SKM-1 (cell line): ENCODE measurements at regions not wholly inside any gene's neighbourhood (a gene's known extent, or its start where the extent isn't known, plus 50 kb on each side); places are given as distances from the start of the nearest gene placed in this dataset.
"Not testable (repeated sequence)": the region's sequence is repeated elsewhere in the genome, so short reads cannot be mapped to it uniquely, and the experiment has no call there.

Experiments
- DNase-seq: peaks from one replicate; lab custom pipeline; 2025; ENCODE audit not compliant: unreplicated experiment; lab: John Stamatoyannopoulos, UW

DNA sequence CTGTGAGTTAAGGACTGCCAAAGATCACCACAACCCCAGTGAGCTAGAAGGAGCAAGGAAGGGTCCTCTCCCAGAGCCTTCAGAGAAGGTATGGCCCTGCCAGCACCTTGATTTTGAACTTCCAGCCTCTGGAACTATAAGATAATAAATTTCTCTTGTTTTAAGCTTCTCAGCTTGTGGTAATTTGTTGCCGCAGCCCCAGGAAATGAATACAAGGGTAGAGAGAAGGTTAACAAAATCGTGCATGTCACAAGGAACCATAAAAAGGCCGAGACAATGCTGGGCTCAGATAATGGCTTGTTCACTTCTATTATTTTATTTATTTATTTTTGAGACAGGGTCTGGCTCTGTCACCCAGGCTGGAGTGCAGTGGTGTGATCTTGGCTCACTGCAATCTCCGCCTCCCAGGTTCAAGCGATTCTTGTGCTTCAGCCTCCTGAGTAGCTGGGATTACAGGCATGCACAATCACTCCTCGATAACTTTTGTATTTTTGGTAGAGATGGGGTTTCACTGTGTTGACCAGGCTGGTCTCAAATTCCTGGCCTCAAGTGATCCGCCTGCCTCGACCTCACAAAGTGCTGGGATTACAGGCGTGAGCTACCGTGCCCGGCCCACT, 71.5 kb downstream of the WSB1 start:
- not testable (repeated sequence) for DNase-seq

DNA sequence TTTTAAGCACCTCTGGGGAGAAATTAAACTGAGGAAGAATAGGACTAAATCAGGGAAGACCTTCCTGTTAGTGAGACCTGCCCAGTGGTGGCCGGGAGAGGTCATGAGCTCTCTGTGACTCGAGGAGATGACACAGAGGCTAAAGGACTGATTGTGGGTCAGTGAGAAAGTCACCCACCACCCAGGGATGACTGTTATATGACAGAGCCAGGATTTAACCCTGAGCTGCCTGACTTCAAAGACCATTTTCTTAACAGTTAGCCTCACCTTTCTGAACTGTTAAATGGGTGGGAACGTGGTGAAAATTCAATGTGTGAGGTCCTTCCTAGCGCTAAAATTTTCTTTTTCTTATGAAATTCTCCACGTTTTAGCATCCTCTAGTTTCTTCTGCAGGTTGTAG, 72.5 kb downstream of the WSB1 start:
- DNase-seq = no peak

DNA sequence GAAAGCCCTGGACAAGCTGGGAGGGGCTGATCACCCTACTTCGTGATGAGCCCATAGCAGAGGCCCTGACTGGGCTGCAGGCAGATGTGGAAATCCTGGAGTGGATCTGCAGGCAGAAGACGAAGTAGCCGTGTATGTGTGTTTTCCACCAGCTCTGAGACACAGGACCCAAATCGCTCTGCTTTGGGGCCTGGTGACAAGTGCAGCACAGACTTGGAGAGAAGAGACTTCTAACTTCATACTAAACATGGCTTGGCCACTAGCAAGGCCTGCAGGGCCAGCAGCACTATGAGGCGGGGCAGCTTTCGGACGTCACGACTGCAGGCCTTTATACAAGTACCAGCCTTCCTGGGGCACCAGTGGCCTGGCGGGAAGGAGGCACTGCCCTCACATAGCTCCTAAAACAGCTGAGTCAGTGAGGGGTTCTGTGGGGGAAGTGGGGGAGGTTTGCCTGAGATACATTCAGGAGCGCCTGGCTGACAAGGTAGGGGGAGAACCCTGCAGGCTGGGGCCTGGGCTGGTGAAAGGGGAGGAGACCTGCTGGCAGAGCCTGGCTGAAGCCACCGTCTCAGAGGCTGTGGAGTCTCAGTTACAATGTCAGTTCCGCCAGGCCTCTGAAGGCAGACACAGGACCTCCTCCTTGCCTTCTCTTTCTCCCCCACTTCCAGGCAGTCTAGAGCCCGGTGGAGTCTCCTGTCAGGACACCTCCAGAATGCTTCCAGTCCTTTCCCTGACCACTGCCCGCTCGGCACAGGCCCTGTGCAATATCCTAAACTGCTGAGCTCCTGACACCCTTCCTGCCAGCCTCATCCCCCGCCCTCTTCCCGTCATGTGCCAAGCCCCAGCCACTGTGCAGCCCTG, 73.4 kb downstream of the WSB1 start:
- no peak for DNase-seq

DNA sequence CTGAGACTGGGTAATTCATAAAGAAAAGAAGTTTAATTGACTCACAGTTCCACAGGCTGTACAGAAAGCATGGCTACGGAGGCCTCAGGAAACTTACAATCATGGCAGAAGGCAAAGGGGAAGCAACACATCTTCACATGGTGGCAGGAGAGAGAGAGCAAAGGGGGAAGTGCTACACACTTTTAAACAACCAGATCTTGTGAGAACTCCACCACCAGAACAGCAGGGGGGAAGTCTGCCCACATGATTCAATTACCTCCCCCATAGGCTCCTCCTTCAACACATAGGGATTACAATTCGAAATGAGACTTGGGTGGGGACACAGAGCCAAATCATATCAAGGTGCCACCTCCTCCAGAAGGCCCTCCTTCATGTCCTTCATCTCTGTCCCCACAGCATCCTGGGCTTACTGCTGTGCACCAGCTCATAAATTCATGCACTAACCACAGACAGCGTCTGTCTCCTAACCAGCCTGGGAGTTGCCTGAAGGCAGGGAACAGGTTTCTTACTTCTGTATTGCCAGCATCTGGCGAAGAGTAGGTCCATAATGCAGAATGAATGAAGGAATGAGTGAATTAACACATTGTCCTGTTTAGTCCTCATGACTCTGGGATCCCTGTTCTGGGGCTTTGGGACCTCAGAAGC, 74.4 kb downstream of the WSB1 start:
- DNase-seq = no peak

DNA sequence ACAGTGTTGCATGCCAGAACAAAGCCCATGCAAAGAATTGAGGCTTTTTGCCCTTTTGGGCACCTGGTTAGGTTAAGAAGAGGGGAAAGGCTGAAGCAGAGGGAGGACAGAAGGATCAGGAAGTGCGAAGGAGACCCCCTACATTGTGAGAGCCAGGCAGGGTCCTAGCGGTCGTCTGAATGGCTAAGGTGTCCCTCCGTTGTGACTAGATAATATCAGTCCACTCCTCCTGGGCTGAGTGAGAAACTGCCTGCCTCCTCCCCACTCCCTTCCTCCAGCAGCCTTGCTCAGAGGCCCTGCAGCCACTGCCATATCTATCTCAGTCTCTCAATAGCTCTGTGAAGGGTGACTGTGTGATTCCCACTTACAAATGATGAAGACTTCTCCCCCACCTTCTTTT, 75.1 kb downstream of the WSB1 start:
- no peak for DNase-seq

DNA sequence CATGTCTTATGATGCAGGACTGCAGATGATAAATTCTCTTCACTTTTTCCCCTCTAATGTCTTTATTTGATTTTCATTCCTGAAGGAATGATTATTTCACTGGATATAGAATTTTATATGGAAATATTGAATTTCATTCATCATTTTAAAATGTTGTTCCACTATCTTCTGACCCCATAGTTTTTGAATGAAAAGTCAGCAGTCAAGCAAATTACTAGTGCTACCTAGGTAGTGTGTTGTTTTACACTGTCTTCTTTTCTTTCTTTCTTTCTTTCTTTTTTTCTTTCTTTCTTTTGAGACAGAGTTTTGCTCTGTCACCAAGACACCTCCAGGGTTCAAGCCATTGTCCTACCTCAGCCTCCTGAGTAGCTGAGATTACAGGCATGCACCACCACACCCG, 76.9 kb downstream of the WSB1 start:
- no peak for DNase-seq

DNA sequence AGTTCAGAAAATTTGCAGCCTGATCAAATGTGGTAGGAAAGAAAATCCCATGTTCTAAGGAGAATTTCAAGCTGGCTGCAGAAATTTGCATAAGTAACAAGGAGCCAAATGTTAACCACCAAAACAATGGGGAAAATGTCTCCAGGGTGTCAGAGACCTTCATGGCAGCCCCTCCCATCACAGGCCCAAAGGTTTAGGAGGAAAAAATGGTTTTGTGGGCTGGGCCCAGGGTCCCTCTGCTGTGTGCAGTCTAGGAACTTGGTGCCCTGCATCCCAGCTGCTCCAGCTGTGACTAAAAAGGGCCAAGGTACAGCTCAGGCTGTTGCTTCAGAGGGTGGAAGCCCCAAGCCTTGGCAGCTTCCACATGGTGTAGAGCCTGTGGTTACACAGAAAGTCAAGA, 79.8 kb downstream of the WSB1 start:
- not testable (repeated sequence) for DNase-seq

DNA sequence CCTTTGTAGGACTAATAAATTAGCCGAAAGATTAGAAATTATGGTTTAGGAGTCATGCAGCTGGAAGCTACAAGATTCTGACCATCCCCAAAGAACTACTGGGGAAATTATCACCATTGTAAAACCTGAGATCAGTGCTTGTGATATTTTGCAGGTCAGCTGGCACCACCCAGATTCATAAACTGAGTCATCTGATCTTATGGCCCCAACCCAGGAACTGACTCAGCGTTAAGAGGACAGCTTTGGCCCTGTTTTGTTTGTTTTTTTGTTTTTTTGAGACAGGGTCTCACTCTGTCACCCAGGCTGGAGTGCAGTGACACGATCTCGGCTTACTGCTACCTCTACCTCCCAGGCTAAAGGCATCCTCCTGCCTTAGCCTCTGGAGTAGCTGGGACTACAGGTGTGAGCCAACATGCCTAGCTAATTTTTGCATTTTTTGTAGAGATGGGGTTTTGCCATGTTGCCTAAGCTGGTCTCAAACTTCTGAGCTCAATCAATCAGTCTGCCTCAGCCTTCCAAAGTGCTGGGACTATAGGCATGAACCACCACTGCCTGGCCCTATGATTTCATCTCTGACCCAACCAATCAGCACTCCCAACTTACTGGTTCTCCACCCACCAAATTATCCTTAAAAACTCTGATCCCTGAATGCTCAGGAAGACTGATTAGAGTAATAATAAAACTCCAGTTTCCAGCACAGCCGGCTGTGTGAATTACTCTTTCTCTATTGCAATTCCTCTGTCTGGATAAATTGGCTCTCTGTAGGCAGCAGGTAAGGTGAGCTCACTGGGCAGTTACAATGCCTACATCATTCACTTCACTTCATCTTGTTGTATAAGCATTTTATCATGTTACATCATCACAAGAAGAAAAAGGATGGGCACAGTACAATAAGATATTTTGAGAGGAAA, 79.4 kb upstream of the KSR1 start:
- DNase-seq = no peak

DNA sequence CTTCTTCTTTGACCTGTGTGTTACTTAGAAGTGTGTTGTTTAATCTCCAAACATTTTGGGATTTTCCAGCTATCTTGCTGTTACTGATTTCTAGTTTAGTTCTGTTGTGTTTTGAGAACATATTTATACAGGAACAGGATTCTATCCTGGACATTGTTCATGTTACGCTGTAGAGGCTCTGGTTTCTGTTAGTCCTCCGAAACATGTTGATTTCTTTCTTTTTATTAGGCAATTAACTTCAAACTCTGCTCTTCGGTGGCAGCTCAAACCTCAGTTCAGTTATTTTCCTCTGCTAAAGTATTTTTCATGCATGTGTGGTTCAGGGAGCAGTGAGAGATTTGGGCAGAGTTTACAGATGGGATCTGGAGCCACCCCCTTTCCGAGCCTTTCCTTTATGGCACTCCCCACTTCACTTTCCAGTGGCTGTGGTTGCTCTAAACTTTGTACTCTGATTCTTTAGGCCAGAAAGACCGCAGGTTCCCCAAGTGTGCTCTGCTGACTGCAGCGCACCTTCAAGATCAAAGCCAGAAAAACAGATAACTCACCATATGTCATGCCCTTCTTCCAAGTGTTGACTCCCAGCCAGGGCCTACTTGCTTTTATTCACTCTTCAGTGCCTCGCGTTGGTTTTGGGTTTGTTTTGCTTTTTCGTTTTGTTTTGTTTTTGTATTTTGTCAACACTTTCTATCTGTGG, 77.6 kb upstream of the KSR1 start:
- no peak for DNase-seq

DNA sequence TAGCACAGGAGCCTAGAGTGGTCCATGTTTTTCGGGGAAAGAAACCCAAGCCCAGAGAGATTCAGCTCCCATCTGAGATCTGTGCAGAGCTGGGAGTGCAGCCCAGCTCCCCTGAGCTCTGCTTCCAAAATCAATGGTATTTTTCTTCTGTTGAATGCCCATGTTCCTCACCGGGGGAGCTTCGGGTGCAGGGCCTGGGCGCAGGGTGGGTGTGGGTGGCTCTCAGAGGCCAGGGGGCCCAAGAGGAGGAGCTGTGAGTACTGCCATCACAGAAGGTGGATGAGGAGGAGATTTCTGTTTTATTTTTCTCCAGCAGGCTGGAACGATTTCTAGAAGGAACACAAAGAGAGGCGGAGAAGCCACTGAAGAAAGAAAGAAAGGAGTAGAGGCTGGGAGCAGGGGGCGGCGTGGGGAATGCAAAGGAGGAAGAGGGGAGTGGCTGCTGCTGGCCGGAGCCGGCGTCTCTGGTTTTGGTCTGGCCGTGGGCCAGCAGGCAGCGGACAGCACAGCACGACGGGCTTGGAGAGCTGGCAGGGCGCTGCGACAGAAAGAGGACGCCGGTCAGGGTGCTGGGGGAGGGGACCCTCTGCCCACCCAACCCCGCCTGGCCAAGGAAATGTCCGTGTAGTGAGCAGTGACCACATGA, 76.2 kb upstream of the KSR1 start:
- DNase-seq = no peak

DNA sequence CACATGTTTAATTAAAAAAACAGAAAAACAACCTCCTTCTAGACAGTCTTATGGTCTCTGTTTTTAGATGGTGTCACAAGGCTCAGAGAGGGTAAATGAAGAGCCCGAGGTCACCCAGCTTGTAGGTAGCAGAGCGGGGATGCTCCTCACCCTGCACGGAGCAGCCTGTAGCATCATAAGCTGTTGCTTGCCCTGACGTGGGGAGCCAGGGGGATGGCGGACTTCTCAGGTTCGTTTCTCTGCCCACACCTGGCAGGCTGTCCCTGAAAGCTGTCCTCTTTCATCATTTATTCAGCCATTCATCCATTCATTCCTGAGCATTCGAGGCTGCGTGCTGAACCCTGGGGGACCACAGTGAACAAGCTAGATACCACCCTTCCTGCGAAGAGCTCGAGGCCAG, 75.7 kb upstream of the KSR1 start:
- no peak for DNase-seq

DNA sequence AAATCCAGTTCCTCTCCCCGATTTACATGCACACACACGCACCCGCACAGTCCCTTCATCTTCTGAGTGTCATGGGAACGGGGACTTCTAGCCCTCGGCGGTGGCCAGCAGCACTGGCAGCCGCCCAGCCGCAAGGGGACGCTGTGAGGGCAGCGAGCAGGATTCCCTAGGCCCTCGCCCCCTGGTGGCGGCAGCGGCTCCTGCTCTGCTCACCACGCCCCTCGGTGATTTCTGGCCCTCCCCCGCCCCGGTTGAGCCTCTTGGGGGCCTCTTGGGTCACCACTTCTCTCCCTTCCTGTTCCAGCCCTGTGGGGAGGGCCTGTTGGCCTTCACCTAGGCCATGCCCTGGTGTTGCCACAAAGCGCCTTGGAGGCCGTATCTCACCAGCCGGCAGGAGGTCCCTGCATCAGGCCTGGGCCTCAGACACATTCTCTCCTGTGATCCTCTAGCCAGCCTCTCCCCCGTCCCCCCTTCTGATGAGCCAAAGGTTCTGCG, 75.2 kb upstream of the KSR1 start:
- peak; percentile 78 for DNase-seq

DNA sequence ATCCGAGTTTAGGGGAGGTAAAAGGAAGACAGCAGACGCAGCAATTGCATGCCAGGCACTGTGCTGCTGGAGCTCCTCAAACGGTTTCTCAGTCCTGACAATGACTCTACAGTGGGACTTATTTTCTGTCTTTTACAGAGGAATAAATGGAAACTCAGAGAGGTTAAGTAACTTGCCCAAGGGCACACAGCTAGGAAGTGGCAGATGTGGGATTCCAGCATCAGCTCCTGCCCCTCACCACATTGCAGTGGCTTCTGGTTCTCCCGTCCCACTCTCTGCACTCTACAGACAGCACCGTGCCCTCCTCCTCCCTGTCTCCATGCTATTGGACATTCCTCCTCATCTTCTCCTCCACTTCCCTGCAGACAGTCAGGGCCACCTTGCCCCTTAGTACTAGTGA, 74.2 kb upstream of the KSR1 start:
- no peak for DNase-seq

DNA sequence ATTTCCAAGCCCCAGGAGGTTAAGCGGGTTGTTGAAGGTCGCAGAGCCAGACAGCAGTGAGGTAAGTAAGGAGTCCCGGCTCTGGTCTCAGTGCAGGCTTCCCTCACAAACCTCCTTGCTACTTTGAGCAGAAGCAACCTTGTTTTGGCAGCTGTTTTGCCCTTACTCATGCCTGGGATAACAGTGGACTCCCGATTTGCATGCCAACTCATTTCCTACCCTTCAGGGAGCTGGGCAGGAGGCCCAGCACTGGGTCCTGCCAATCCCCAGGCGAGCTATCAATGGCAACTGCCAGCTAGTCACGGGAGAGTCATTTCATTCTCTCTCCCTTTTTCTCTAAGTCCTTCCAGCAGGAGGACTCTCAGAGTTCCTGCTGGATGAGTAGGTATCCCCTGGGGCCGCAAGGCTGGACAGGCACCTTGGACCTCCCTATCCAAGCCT, 72.0 kb upstream of the KSR1 start:
- no peak for DNase-seq

DNA sequence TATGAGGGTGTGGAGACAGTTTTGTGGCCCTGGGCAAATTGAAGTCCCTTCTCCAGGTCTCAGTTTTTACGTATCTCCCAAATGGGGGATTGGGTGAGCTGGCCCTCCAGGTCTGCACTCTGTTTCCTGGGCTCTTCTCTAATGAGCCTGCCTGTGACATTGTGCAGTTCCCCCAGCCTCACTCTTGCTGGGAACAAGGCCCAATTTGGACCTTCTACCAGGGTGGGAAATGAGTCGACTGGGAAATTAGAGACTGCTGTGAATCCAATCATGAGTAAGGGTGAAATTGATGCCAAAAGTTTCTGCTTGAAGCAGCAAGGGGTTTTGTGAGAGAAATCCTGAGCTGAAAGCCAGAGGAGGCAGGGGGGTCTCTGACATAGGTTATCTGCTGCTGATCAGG, 71.5 kb upstream of the KSR1 start:
- no peak for DNase-seq

DNA sequence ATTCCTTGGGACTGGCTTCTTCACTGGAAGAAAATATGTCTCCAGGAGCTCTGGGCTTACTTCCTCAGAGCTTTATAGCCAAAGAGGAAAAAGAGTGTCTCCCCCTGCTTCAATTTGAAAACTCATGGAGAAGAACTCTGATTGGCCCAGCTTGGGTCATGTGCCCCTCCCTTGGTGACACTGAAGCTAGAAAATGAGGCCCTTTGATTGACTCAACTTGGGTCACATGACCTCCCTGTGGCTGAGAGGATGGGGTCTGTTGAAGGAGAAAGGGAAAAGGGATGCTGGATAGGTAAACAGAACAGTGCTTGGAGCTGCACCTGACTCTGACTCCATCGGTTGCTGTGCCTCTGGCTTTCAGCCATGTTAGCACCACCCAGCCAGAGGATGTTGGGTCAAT, 70.6 kb upstream of the KSR1 start:
- DNase-seq = no peak

DNA sequence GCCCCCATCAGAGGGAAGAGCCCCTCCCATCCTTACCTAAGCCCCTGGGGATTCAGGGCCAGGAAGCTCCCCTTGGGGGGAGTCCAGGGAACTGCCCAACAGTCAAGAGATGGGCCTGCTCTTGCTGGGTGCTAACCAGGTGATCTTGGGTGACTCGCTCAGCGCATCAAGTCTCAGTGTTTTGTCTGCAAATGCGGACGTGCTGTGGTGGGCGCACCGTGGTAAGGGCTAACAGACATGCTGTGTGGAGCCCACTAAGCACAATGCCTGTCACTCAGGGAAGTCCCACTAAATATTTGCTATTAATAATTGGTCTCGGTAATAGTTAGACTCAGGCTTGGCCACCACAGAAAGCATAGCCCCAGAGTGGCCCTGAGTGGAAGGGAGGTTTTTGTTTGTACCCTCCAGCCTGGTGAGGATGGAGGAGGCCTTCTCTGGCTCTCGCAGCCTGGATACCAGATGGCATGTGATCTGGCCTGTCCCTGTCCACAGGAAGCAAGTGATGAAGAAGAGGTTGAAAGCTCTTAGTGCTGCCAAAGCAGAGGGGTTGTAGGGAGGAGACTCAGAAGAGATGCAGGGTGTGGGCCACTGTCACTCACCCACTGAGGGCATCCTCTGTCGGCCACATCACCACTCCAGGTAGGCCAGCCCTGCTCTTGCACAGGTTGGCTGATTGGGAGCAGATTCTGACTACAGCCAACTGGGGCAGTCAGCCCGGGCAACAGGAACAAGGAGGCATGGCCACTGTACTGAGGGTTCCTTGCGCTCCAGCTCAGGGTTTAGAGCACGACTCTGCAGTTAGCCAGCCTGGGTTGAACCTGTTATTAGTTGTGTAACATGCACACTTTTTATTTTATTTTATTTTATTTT, 69.8 kb upstream of the KSR1 start:
- DNase-seq = no peak

DNA sequence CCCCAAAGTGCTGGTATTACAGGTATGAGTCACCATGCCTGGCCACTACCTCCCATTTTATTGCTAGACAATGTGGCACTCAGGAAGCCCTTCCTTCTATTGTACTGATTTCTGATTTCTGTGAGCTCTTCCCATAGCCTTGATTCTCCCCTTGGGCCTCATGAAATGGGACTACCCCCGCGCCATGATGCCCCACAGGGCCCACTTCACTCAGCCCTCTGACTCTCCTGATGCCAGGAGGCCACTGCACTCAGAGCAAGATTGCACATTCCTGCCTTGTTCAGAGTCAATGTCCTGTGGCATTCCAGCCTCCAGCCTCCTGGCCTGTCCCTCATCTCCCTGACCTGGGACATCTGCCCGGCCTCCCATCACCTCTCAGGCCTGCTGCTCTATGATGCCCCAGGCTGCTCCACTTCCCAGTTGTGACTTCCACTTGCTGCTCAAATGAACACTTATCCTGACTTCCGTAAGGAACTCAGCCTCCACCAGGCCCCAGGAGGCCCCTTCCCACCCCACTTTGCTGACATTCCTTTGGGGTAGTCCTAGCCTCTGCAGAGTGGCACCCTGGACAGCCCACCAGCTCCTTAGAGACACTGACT, 66.6 kb upstream of the KSR1 start:
- no peak for DNase-seq

DNA sequence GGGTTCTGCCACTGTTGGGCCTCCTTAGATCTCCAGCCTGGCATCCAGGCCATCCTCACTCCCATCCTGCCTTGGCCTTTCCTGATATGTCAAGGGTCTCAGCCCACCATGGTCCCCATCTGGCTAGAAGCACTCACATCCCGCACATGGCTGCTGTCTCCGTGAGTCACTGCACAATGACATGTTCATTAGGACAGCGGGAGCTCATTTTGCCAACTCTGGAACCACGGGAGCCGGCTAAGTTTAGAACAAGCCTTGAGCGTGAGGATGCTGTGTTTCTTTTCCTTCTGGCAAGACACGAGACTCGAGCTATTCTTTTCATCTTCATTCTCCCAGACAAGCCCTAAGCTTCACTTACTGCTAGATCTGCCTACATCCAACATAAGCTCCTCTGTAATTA, 65.7 kb upstream of the KSR1 start:
- DNase-seq = no peak
